ENCODE measurements at regions not wholly inside any gene's neighbourhood (a gene's known extent, or its start where the extent isn't known, plus 50 kb on each side); places are given as distances from the start of the nearest gene placed in this dataset.

DNA sequence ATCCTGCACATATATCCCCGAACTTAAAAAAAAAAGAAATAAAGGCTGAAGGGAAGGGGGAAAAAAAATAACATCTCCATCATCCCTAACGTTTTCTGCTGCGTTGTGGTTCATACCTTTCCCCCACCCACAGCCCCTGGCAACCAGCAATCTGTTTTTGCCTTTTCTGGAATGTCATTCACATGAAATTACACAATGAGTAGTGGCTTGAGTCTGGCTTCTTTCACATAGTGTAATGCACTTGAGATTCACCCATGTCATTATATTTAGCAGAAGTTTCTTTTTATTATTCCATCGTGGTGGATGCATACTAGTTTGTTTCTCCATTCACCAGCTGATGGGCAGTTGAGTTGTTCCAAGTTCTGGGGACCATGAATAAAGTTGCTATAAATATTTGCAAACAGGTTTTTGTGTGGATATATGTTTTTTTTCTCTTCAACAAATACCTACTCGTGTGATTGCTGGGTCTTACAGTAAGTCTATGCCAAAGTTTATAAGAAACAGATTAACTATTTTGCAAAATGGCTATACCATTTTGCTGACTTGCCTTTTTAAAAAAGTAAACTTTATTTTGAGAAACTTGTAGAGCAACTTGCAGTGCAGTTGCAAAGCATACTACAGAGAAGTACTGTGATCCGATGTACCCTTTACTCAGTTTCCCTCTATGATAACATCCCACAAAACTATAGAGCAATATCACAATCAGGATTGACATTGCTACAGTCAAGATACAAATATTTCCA is 322.5 kb downstream of the LPIN1 start:
- TF ChIP-seq POLR2A (IDR thresholded peaks at IDR 0.05; ENCODE audit: low read depth, low read length), result no peak
- TF ChIP-seq TAF1 (IDR thresholded peaks at IDR 0.05; ENCODE audit: borderline replicate concordance, low read depth, low read length), result no peak
